SKM-1 treated with dmso at 0.1 percent for 144 hours (cell line): ENCODE measurements at regions not wholly inside any gene's neighbourhood (a gene's known extent, or its start where the extent isn't known, plus 50 kb on each side); places are given as distances from the start of the nearest gene placed in this dataset.

Experiments used
- DNase-seq: peaks from one replicate; lab custom pipeline; 2025; ENCODE audit not compliant: unreplicated experiment; lab: John Stamatoyannopoulos, UW

DNA sequence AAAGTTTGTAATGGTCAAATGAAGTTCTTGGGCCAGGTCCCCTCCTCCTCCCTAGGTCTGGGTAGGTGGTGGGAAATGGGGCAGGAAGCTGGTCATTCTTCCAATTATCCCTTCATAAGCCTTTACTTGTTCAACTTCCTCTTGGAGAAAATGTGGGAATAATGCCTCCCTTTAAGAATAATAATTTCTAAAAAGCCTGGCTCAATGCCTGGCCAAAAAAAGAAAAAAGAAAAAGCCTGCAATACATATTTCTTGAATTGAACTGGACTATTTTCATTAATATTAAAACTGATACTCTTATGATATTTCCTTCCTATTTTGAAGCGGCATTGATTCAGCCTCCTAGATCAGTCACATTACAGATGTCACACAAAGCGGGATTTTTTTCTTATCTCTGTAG is 600.9 kb downstream of the CCDC171 start:
- no peak for DNase-seq

DNA sequence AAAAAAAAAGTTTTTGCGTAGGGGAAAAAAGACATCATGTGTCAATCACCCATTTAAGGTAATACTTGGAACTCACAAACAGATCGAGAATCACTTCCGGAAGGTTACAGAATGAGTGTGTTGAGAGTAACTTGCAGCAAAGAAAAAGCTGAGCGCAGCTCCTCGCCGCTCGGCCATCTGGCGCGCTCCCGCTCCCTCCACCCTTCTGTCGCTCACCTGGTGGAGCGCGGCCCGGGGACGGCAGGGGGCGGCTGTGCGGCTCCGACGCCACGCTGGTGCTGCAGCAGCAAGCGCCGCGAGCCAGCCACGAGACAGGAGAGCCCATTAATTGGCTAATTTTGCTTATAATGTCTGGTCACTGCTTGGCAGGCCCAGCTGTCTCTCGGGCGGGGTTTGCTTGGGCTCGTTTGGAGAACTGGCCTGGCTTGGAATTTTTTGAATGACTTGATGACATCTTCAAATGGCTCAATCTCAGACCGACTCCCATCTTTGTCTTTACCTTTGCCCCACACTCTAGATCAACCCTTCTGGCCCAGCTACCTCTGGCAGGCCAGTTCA is 601.8 kb downstream of the CCDC171 start:
- no peak for DNase-seq

DNA sequence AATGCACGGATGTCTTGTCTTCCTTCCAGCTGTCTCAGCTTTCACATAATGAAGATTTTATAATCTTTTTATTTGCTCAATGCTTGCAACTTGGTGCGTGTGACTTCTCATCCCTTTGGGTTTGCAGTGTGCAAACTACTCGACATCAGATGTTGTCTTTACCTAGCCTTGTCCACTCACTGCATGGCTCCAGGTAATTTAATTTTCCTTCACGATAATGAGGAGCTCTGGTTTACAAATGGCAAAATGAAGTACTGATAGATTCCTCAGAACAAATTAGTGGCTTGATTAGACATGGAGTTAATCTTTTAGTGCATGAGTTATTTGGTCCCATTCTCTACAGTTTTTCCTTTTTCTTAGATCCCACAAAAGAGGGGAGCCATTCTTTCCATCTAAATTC is 603.0 kb downstream of the CCDC171 start:
- no peak for DNase-seq

DNA sequence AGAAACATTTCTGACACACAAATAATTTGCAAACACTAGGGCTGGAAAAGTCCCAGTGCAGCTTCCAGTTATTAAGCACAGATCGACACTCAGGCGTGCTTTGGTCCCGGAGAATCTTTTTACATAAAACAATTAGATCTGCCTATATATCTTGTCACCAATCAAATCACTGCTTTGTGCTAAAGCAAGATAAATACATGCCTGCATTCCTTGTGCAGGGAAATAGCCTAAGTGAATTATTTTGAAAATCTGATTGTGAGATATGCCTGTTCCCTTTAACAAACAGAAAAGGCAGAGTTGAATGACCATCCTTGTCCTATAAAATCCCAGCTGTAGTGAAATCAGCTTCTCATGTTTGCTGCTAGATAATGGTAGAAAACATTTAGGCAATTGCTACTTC is 604.4 kb downstream of the CCDC171 start:
- no peak for DNase-seq

GRCh38 chr9:16157651-16158050 is 604.8 kb downstream of the CCDC171 start:
- DNase-seq, result no peak

GRCh38 chr9:16158093-16158492 is 605.2 kb downstream of the CCDC171 start:
- no peak for DNase-seq

GRCh38 chr9:16161483-16161882 is 608.6 kb downstream of the CCDC171 start:
- no peak for DNase-seq

GRCh38 chr9:16170119-16170518 is 617.3 kb downstream of the CCDC171 start:
- no peak for DNase-seq

- DNase-seq, result no peak
Observed at GRCh38 chr9:16171911-16172310, 619.1 kb downstream of the CCDC171 start.

DNA sequence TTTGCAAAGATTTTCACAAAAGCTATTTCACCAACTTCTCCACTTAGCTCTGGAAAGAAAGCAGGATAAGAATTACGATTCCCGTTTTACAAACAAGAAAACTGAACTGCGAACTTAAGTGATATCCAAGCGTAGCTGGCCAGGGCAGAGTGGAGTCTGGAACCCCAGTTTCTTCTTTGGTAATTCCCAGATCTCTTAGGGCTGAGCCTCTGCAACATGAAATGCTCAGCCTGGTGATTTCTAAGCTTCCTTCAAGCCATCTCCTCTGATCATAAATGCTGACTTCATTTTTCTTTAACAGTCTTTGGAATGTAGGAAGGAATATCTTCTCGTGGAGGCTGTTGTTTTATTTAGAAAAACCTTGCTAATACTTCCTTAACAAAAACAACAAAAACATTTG is 620.0 kb downstream of the CCDC171 start:
- no peak for DNase-seq

GRCh38 chr9:16174915-16175314 is 622.1 kb downstream of the CCDC171 start:
- DNase-seq, result no peak

- DNase-seq, result no peak
Observed at GRCh38 chr9:16175461-16175860, 622.6 kb downstream of the CCDC171 start.

DNA sequence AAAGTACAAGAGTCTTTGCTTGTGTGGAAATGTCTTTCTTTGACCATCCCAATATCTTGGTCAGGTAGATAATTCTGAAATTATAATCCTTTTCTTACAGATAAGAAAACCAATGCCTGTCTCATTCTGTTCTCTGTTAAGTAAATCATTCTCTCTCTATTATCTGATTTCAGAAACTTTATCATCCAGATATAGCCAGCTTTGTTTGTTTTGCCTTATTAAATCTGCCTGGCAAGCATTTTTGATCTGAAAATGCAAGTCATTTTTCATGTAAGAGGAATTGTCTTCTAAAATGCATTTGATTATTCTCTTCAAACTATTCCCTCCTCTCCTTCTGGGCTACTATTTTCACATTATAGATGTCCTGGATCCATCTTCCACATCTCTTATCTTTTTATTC is 625.5 kb downstream of the CCDC171 start:
- DNase-seq, result no peak

DNA sequence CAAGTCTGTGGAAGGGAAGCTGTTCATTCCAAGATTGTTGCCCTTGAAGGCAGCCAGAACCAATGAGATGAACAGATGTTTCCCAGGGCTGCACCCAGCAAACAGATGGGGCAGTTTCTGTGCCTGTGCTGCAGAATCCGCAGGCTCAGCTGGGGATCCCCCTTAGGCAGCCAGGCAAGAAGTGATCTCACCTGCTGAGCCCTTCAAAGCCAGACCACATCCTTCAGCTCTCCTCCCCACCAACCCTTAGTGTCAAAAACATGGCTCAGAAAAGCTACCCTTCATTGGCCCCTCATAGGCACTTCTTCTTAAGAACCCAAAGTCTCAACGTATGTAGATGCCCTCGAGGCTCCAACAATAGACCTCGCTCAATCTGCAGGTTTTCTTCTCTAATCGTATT is 626.7 kb downstream of the CCDC171 start:
- DNase-seq, result no peak

GRCh38 chr9:16180091-16180490 is 627.2 kb downstream of the CCDC171 start:
- DNase-seq, result no peak

GRCh38 chr9:16180546-16180945 is 627.7 kb downstream of the CCDC171 start:
- no peak for DNase-seq

DNA sequence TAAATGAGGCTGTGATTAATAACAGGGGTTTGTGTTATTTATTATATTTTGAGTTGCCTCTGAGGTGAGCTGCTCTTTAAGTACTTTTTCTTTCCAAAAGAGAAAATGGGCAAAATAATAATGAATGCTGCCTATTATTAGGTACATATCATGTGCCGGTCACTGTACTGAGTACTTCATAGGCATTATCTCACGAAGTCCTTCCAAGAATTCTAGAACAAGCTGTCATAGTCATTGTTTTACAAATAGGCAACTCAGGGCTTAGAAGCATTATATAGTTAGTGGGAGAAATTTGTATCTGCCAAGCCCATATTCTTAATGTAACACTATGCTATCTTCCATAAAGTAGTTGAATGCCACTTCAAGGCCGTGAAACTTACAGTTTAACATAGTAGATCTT is 628.7 kb downstream of the CCDC171 start:
- no peak for DNase-seq

- DNase-seq, result no peak
Observed at GRCh38 chr9:16182784-16183183, 629.9 kb downstream of the CCDC171 start.

- DNase-seq, result no peak
Observed at GRCh38 chr9:16184964-16185646, 632.3 kb downstream of the CCDC171 start.

GRCh38 chr9:16191191-16191590 is 638.3 kb downstream of the CCDC171 start:
- no peak for DNase-seq

DNA sequence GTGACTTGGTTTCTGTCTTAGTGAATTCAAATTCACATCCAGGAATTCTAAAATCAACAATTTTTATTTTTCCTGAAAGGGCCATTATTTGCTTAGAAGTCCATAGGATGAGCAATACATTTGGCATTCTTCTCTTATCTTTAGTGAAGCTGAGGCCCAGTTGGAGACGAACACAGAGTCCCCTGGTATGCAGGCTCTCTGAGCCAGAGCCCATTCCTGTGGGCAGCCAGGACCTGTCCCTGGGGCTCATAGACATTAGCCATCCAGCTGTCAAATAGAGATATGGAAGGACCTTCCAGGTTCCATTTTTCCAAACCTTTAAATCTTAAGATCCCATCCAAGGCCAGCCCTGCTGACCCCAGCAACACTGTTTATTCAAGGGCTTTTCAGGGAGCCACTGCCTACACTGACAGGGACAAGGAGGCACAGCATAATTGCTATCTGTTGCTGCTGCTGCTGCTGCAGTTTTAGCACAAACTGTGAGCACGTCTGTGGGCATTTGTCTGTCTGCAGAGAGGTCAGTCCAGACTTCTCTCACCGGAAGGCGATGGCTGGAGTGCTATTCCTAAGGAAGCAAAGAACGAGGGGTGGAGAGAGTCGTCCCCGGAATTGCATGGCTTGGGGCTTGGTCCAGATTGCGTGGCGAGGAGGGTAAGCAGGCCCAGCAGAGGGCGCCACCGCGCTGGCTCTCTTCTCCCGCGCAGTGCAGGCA is 639.0 kb downstream of the CCDC171 start:
- DNase-seq, result peak; percentile 59

DNA sequence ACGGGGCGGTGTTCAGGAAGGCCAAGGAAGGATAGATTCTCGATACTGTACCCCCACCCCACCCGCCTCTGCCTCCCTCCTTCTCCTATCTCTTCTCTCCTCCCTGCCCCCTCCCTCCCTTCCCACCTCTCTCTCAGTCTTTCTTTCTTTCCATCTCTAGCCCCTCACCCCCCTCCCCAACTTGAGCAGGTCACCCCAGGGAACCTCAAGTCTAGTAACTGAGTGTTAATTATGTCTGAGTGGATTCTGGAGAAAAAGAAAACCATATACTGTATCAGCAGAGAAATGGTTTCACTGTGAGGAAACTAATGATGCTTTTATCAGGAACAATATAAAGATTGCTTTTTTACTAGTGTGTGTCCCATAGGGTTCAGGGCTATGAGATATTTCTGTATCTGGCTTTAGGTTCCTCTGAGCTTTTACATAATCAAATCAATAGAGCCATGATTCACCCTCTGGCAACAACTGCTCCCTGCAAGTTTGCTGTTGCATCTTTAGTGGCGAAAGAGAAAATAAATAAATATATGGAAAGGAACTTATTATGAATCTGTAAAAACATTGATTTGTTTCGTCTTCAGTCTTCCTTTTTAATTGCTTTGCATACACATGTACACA is 639.7 kb downstream of the CCDC171 start:
- DNase-seq, result no peak
